Endothelial cell (in vitro differentiated cells): ENCODE measurements at regions not wholly inside any gene's neighbourhood (a gene's known extent, or its start where the extent isn't known, plus 50 kb on each side); places are given as distances from the start of the nearest gene placed in this dataset.

Experiments used
- DNase-seq: peaks from one replicate; pipeline ENCODE4 v3.0.0; 2021; ENCODE audit warnings: low spot score
- H3K27ac Mint-ChIP-seq: one replicate; pipeline ENCODE4 v1.8.0; 2021; ENCODE audit warnings: mixed read lengths, inconsistent platforms; ENCODE audit not compliant: unreplicated experiment
- H3K27me3 Mint-ChIP-seq: one replicate; pipeline ENCODE4 v1.8.0; 2021; ENCODE audit warnings: mild to moderate bottlenecking, moderate library complexity, mixed read lengths, inconsistent platforms; ENCODE audit not compliant: unreplicated experiment
- H3K36me3 Mint-ChIP-seq: one replicate; pipeline ENCODE4 v1.8.0; 2021; ENCODE audit warnings: mild to moderate bottlenecking, low read depth, mixed read lengths, inconsistent platforms; ENCODE audit not compliant: unreplicated experiment
- H3K4me1 Mint-ChIP-seq: one replicate; pipeline ENCODE4 v1.8.0; 2021; ENCODE audit warnings: mild to moderate bottlenecking, mixed read lengths, inconsistent platforms; ENCODE audit not compliant: unreplicated experiment
- H3K4me3 Mint-ChIP-seq: one replicate; pipeline ENCODE4 v1.8.0; 2021; ENCODE audit warnings: mild to moderate bottlenecking, mixed read lengths, inconsistent platforms; ENCODE audit not compliant: unreplicated experiment
- H3K9me3 Mint-ChIP-seq: one replicate; pipeline ENCODE4 v1.8.0; 2021; ENCODE audit warnings: mixed read lengths, inconsistent platforms; ENCODE audit not compliant: unreplicated experiment
- TF ChIP-seq, protein P1 (sequence below): fragments of 200-600 bp; sonication (generic); IDR thresholded peaks from one replicate; pipeline ENCODE4 v1.5.0; 2021; ENCODE audit warnings: antibody characterized with exemption; ENCODE audit not compliant: unreplicated experiment

DNA sequence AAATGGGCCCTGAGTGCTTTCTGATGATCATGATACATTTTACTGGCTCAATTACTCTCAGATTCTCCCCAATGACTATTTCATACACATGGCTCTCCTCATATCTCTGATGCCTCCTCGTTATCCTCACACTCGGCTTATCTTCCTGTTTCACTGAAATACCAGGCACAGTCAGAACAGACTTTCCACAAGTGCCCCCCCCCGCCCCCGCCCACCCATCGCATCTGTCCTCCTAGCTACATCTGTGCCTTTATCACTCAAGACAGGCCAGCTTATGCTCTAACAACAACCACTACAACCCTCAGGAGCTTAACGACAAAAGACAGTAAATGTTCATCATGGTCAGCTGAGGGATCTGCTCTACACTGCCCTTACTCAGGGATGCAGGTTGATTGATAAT lies 610.6 kb upstream of the DIPK2B start:
- Mint-ChIP-seq H3K4me1 (no peaks in the 10 kb centered on the region), H3K27ac (no peak overlapping the region), H3K4me3 (no peak overlapping the region), H3K27me3 (peaks cover 1% of the 10 kb centered on the region), H3K36me3 (no peaks in the 10 kb centered on the region), H3K9me3 (no peaks in the 10 kb centered on the region)
- no peak for DNase-seq
- TF ChIP-seq, protein P1, sequence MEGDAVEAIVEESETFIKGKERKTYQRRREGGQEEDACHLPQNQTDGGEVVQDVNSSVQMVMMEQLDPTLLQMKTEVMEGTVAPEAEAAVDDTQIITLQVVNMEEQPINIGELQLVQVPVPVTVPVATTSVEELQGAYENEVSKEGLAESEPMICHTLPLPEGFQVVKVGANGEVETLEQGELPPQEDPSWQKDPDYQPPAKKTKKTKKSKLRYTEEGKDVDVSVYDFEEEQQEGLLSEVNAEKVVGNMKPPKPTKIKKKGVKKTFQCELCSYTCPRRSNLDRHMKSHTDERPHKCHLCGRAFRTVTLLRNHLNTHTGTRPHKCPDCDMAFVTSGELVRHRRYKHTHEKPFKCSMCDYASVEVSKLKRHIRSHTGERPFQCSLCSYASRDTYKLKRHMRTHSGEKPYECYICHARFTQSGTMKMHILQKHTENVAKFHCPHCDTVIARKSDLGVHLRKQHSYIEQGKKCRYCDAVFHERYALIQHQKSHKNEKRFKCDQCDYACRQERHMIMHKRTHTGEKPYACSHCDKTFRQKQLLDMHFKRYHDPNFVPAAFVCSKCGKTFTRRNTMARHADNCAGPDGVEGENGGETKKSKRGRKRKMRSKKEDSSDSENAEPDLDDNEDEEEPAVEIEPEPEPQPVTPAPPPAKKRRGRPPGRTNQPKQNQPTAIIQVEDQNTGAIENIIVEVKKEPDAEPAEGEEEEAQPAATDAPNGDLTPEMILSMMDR = no peak

DNA sequence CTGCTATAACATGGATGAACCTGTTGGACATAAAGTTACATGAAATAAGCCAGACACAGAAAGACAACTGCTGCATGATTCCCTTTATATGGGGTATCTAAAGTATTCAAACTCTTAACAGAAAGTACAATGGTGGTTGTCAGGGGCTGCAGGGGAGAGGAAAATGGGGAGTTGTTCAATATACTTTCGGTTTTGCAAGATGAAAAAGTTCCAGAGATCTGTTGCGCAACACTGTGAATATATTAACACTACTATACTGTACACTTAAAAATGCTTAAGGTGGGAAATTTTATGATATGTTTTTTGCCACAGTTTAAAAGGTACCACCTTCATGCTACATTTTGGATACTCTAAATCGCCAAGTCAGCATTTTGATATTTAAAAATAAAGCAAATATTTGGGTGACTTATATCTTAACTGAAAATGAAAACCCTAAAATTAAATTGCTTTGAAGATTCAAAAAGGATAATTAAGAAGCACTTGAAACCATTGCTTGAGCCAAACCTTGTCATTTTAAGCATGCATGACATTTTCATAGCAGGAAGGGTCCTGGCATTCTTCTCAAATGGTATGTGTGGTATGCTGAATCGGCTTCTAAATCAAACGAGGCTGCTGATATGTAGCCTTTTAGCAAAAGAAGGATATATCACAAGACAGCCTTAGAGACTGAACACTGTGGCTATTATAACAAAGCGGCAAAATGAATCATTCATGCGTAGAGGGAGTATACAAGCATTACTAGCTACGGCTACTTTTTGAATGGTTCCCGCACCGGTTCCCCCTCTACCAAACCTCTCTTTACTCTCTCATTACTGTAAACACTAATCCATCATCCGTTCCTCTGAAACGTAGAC lies 607.1 kb upstream of the DIPK2B start:
- Mint-ChIP-seq H3K27me3 (peaks cover 3% of the 10 kb centered on the region), H3K4me1 (peaks cover 7% of the 10 kb centered on the region), H3K27ac (no peak overlapping the region), H3K36me3 (no peaks in the 10 kb centered on the region), H3K4me3 (no peak overlapping the region), H3K9me3 (no peaks in the 10 kb centered on the region)
- TF ChIP-seq, protein P1 = no peak
- DNase-seq = no peak

DNA sequence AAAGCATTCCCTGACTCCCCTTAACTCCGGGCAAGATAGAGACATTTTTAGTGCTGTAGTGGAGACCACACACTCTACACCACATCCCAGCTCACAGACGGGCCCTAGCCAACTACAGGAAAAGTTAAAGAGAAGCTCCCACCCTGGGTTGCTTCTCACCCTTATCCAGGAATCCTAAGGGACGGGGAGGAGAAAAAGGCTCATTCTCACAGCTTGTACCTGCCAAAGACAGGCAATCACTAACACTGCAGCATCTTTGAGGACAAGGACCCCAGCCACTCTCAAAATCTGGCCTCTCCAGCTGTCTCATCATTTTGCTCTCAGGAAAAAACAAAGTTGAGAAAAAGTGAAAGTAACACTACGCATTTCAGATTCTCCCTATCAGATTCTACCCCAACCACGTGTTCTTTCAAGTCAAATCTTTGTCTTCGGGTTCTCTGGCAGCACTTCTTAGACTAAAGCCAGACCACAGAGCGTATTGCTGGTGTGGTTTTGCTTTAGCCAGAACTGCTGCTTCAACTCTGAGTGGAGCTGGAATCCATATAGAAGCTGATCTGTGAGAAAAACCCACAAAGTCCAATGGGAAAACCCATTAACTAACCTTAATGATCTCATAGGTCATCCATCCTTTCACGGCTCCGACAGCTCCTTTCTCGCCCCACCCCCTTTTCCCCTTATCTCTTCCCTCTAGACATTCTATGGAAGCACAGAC lies 605.9 kb upstream of the DIPK2B start:
- Mint-ChIP-seq H3K4me3 (no peak overlapping the region), H3K36me3 (no peaks in the 10 kb centered on the region), H3K9me3 (no peaks in the 10 kb centered on the region), H3K4me1 (peaks cover 7% of the 10 kb centered on the region), H3K27me3 (peaks cover 3% of the 10 kb centered on the region), H3K27ac (no peak overlapping the region)
- TF ChIP-seq, protein P1 = no peak
- DNase-seq = no peak

DNA sequence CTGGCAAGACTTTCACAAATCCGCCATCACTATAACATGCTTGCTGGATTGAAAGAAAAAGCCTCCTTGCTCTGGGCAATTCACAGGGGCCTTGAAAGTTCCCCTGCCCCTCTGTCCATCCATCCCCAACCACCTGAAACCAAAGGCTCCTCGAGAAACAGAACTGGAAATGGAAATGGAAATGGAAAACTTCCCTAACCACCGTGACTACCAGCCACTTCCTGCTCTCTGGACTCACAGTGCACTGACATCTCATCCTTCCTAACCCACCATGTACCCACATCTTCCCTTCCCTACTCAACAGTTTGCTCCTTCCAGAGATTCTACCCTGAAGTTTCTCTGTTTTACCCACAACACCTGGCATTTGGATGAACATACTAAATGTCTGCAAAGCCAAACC lies 603.6 kb upstream of the DIPK2B start:
- H3K27me3 Mint-ChIP-seq = peaks cover 2% of the 10 kb centered on the region
- DNase-seq = no peak
- H3K4me1 Mint-ChIP-seq = peaks cover 7% of the 10 kb centered on the region
- no peaks in the 10 kb centered on the region for H3K9me3 Mint-ChIP-seq
- no peak overlapping the region for H3K27ac Mint-ChIP-seq
- no peaks in the 10 kb centered on the region for H3K36me3 Mint-ChIP-seq
- no peak overlapping the region for H3K4me3 Mint-ChIP-seq
- TF ChIP-seq, protein P1 = no peak
